GM13977 (cell line): ENCODE measurements at regions not wholly inside any gene's neighbourhood (a gene's known extent, or its start where the extent isn't known, plus 50 kb on each side); places are given as distances from the start of the nearest gene placed in this dataset.

ENCODE experiments used
- DNase-seq: peaks from one replicate; pipeline ENCODE4 v3.0.0; 2012; ENCODE audit warnings: low spot score
- CTCF ChIP-seq: IDR thresholded peaks from 2 replicates; pipeline ENCODE4 v1.5.1; 2012; ENCODE audit warnings: mild to moderate bottlenecking, control low read depth; ENCODE audit not compliant: insufficient read depth; ENCODE audit errors: extremely low read depth, missing control alignments
- in situ Hi-C: fragments of 300-500 bp; cut with MboI; formaldehyde crosslinking; loops from one replicate; pipeline ENCODE4 v1.12.0; 2022; ENCODE audit warnings: low sequenced_read_pairs, low pct_unique_long_range_greater_than_20kb, mixed read lengths, inconsistent platforms; ENCODE audit not compliant: unreplicated experiment

DNA sequence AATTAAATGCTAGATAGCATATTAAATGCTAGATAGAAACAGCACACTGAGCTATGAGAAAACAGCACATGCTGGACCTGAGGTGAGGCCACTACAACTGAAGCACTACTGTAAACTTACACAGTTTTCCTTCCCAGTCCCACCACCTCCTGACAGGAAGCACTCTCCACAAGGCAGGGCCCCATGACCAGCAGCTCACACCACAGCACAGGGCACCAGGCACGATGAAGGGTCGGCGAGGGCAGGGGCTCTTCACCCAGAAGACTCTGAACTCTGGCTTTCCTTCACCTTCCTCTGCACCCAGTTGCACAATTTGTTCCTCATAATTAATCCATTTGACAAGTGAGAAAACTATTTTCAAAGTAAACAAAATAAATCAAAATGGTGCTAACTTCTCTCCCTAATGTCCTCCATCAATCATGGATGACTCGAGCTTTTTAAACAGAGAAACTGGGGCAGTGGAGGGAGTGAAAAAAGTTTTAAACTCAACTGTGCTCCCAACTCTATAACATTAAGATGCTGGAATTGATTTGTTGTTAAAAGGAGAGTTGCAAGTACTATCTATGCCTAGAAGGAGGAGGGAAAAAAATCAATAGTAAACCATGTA, 568.7 kb downstream of the UQCRFS1 start:
- in situ Hi-C loops = no loop called here
- DNase-seq = no peak
- no peak for TF ChIP-seq CTCF

DNA sequence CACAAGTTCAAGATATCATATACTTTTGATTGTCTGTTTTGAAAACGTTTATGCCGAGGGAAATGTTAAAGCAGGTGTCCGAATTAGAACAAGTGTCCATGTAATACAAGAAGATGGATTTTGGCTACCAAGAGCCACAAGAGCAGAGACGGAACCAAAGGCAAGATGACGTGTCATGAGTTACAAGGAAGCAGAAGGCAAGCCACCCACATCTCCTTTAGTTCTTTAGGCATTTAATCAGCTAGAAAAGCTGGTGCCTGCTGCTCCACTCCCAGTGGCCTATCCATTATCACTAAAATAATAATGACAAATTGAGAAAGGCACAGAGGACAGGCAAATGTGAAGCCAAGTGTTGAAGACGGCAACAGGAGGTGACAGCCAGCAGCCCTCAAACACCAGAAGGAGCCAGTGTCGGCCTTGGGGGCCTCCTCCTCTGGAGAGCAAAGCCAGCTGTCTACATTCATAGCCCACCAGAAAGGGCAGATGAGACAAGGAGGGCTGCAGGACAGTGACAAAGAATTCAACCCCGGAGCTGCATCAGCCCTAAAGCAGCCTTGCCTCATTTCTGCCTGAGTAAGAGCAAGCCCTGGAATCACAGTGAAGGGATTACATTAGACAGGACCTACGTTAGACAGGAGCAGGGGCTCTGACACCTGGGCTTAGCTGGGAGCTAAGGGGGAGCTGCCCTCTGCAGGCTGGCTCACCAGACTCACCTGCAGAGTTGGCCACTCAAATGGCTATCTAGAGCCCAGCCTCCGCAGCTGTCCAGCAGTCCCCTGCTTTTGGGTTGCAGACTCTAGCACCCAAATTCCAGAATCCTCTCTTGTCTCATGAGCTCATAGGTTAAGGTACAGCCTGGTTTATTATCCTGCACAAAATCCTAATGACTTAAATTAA, 569.9 kb downstream of the UQCRFS1 start:
- TF ChIP-seq CTCF = no peak
- no peak for DNase-seq
- in situ Hi-C loops = no loop called here

DNA sequence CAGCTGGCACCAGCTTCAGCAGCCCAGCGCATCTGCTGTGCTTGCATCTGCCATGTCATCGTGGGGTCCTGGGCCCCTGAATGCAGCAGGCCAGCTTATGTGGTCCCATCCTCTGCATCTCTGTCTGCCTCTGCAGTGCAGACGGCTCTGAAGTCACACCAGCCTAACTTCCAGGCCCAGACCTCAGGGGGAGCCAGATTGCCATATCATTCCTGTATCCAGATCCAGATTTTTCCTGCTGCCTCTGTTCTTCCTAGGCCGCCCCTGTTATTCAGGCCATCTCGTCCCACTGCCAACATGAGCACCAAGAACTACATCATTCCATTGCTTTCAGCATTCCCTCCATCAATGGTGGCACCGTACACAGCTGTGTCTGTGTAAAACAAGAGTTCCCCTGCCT, 571.6 kb downstream of the UQCRFS1 start:
- in situ Hi-C loops = no loop called here
- DNase-seq = no peak
- TF ChIP-seq CTCF = no peak

DNA sequence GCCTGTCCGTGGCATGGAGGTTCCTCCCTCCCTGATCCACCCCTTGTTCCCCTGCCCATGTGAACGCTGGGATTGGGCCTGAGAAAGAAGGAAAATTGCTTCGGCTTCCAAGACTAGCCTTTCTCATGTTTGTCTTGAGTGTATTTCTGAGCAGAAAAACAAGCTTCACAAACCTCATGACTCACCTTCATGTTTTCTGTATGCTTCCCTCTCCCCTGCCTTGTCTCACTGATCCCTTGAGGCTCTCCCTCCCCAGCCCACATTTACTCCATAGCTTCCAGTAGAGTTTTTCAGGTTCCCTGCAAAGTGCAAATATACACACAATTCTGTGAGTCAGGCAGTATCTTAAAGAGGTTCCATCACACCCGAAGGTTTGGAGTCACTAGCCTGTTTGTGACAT, 572.4 kb downstream of the UQCRFS1 start:
- in situ Hi-C loops = no loop called here
- no peak for TF ChIP-seq CTCF
- no peak for DNase-seq

DNA sequence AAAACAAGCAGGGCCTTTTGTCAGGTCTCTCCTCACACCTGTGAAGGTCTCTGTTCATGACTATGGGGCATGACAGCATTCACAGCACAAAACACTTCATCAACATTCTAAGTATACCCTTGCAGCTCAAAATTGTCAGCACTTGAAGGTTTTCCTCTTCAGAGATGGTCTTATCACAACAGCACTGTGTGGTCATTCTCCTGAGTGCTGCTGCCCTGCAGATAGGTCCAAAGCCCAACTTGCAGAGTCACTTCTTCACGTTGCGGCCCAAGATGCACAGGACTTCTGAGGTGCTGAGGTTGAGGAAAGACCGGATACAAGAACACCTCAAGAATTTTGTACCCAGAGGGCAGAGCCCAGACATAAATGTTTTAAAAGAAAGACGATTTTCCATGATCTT, 574.5 kb downstream of the UQCRFS1 start:
- no peak for DNase-seq
- TF ChIP-seq CTCF = no peak
- in situ Hi-C loops = no loop called here

- no peak for DNase-seq
- in situ Hi-C loops = no loop called here
- no peak for TF ChIP-seq CTCF
Observed at GRCh38 chr19:28636706-28637105, 576.2 kb downstream of the UQCRFS1 start.
